ENCODE measurements at regions not wholly inside any gene's neighbourhood (a gene's known extent, or its start where the extent isn't known, plus 50 kb on each side); places are given as distances from the start of the nearest gene placed in this dataset.

- no peak for DNase-seq (ENCODE audit: low read depth)
- TF ChIP-seq CTCF (conservative IDR thresholded peaks at IDR 0.05; ENCODE audit: low read depth, low read length) = no peak
These were observed 334.5 kb downstream of the TMEM121 start for GRCh38 chr14:105860615-105861580.

DNA sequence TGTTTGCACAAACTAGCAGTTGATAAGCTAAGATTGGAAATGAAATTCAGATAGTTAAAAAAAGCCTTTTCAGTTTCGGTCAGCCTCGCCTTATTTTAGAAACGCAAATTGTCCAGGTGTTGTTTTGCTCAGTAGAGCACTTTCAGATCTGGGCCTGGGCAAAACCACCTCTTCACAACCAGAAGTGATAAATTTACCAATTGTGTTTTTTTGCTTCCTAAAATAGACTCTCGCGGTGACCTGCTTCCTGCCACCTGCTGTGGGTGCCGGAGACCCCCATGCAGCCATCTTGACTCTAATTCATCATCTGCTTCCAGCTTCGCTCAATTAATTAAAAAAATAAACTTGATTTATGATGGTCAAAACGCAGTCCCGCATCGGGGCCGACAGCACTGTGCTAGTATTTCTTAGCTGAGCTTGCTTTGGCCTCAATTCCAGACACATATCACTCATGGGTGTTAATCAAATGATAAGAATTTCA lies 335.6 kb downstream of the TMEM121 start:
- no peak for DNase-seq (ENCODE audit: low read depth)
- TF ChIP-seq CTCF (conservative IDR thresholded peaks at IDR 0.05; ENCODE audit: low read depth, low read length) = no peak
- H3K4me3 ChIP-seq (ENCODE audit: low read length) = no peak overlapping the region

More at GRCh38 chr14:105860615-105861580, 334.5 kb downstream of the TMEM121 start:
- H3K4me3 ChIP-seq (ENCODE audit: low read length) = no peak overlapping the region

DNA sequence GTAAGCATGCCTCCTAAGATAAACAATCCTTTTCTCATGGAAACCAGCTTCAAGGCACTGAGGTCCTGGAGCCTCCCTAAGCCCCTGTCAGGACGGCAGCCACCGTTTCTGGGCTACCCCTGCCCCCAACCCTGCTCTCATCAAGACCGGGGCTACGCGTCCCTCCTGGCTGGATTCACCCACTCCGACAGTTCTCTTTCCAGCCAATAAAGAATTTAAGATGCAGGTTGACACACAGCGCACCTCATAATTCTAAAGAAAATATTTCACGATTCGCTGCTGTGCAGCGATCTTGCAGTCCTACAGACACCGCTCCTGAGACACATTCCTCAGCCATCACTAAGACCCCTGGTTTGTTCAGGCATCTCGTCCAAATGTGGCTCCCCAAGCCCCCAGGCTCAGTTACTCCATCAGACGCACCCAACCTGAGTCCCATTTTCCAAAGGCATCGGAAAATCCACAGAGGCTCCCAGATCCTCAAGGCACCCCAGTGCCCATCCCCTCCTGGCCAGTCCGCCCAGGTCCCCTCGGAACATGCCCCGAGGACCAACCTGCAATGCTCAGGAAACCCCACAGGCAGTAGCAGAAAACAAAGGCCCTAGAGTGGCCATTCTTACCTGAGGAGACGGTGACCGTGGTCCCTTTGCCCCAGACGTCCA lies 336.3 kb downstream of the TMEM121 start:
- no peak overlapping the region for H3K4me3 ChIP-seq (ENCODE audit: low read length)
- DNase-seq (ENCODE audit: low read depth) = no peak
- no peak for TF ChIP-seq CTCF (conservative IDR thresholded peaks at IDR 0.05; ENCODE audit: low read depth, low read length)

DNA sequence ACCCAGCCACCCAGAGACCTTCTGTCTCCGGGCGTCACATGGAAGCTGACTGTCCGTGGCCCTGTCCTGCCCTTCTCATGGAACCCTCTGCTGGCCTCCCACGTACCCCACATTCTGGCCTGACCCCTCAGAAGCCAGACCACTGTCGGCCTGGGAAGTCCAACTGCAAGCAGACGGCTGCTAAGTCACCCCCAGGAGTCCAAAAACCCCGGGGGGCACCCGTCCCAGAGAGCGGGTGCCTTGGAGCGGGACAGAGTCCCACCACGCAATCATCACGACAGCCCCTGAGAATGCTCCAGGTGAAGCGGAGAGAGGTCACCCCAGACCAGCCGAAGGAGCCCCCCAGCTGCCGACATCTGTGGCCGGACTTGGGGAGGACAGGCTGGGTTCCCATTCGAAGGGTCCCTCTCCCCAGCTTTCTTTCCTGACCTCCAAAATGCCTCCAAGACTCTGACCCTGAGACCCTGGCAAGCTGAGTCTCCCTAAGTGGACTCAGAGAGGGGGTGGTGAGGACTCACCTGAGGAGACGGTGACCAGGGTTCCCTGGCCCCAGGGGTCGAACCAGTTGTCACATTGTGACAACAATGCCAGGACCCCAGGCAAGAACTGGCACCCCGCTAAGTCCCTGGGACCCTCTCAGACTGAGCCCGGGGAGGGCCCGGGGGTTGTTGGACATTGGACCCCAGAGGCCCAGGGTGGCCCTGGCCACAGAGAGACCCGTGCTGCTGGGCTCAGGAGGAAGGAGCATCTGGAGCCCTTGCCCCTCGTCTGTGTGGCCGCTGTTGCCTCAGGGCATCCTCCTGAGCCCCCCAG lies 337.1 kb downstream of the TMEM121 start:
- H3K4me3 ChIP-seq (ENCODE audit: low read length) = no peak overlapping the region
- no peak for TF ChIP-seq CTCF (conservative IDR thresholded peaks at IDR 0.05; ENCODE audit: low read depth, low read length)
- DNase-seq (ENCODE audit: low read depth) = no peak

DNA sequence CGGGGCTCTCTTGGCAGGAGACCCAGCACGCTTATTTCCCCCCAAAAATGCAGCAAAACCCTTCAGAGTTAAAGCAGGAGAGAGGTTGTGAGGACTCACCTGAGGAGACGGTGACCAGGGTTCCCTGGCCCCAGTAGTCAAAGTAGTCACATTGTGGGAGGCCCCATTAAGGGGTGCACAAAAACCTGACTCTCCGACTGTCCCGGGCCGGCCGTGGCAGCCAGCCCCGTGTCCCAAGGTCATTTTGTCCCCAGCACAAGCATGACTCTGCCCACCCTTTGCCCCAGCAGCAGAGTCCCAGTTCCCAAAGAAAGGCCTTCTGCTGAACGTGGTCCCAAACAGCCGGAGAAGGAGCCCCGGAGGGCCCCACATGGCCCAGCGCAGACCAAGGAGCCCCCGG lies 337.7 kb downstream of the TMEM121 start:
- no peak overlapping the region for H3K4me3 ChIP-seq (ENCODE audit: low read length)
- TF ChIP-seq CTCF (conservative IDR thresholded peaks at IDR 0.05; ENCODE audit: low read depth, low read length) = no peak
- no peak for DNase-seq (ENCODE audit: low read depth)

DNA sequence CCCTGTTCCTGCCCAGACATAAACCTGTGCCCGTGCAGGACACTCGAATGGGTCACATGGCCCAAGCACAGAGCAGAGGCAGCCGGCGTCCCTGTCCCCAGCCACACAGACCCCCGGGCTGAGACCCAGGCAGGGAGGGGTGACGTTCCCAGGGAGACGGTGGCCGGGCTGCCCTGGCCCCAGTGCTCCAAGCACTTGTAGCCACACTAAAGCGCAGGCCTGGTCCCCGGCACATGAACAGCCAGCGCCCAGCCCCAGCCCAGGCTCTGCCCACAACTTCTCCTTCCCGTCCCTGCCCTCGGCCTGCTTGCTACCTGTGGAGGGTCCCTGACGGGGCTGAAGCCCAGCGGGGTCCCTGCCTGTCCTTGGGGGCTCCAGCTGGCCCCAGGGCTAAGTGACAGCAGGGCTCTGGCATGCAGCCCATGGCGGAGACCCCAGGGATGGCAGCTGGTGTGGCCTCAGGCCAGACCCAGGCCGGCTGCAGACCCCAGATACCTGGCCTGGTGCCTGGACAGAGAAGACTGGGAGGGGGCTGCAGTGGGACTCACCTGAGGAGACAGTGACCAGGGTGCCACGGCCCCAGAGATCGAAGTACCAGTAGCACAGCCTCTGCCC lies 338.4 kb downstream of the TMEM121 start:
- no peak for TF ChIP-seq CTCF (conservative IDR thresholded peaks at IDR 0.05; ENCODE audit: low read depth, low read length)
- H3K4me3 ChIP-seq (ENCODE audit: low read length) = no peak overlapping the region
- no peak for DNase-seq (ENCODE audit: low read depth)
